Right kidney (tissue), 1 donor: ENCODE measurements at regions not wholly inside any gene's neighbourhood (a gene's known extent, or its start where the extent isn't known, plus 50 kb on each side); places are given as distances from the start of the nearest gene placed in this dataset.
"Not testable (repeated sequence)": the region's sequence is repeated elsewhere in the genome, so short reads cannot be mapped to it uniquely, and the experiment has no call there.

Experiments
- DNase-seq: peaks from one replicate; pipeline ENCODE4 v3.0.0-alpha.2; 2016

- DNase-seq, result no peak
Observed at GRCh38 chr2:199216253-199216652, 241.5 kb downstream of the SATB2 start.

- DNase-seq, result no peak
Observed at GRCh38 chr2:199207011-199207410, 250.7 kb downstream of the SATB2 start.

GRCh38 chr2:199206536-199206935, 251.2 kb downstream of the SATB2 start:
- no peak for DNase-seq

GRCh38 chr2:199202964-199203363, 254.8 kb downstream of the SATB2 start:
- no peak for DNase-seq

GRCh38 chr2:199201539-199201938, 256.2 kb downstream of the SATB2 start:
- DNase-seq, result no peak

GRCh38 chr2:199199797-199200196, 257.9 kb downstream of the SATB2 start:
- DNase-seq, result no peak

- no peak for DNase-seq
Observed at GRCh38 chr2:199197448-199197847, 260.3 kb downstream of the SATB2 start.

- no peak for DNase-seq
Observed at GRCh38 chr2:199196686-199197085, 261.1 kb downstream of the SATB2 start.

- DNase-seq, result no peak
Observed at GRCh38 chr2:199195927-199196502, 261.7 kb downstream of the SATB2 start.

GRCh38 chr2:199191461-199191860, 266.3 kb downstream of the SATB2 start:
- DNase-seq, result no peak

- DNase-seq, result no peak
Observed at GRCh38 chr2:199189229-199189628, 268.5 kb downstream of the SATB2 start.

GRCh38 chr2:199186301-199186751, 271.4 kb downstream of the SATB2 start:
- DNase-seq, result no peak

- DNase-seq, result not testable (repeated sequence)
Observed at GRCh38 chr2:199185174-199185573, 272.6 kb downstream of the SATB2 start.

GRCh38 chr2:199163613-199164458, 293.9 kb downstream of the SATB2 start:
- peak; percentile 2 for DNase-seq

- no peak for DNase-seq
Observed at GRCh38 chr2:199160677-199161465, 296.9 kb downstream of the SATB2 start.

GRCh38 chr2:199160081-199160480, 297.7 kb downstream of the SATB2 start:
- DNase-seq, result no peak

- no peak for DNase-seq
Observed at GRCh38 chr2:199148076-199148845, 309.5 kb downstream of the SATB2 start.

- no peak for DNase-seq
Observed at GRCh38 chr2:199147216-199147615, 310.5 kb downstream of the SATB2 start.

- DNase-seq, result no peak
Observed at GRCh38 chr2:199144546-199144945, 313.2 kb downstream of the SATB2 start.

GRCh38 chr2:199144036-199144435, 313.7 kb downstream of the SATB2 start:
- DNase-seq, result no peak

GRCh38 chr2:199136681-199137080, 321.1 kb downstream of the SATB2 start:
- DNase-seq, result no peak

GRCh38 chr2:199136242-199136641, 321.5 kb downstream of the SATB2 start:
- DNase-seq, result no peak
